H1 (cell line): ENCODE measurements at regions not wholly inside any gene's neighbourhood (a gene's known extent, or its start where the extent isn't known, plus 50 kb on each side); places are given as distances from the start of the nearest gene placed in this dataset.

Experiments used
- CHD1 ChIP-seq: IDR thresholded peaks from 2 replicates; pipeline ENCODE4 v1.6.1; 2012; ENCODE audit warnings: low read depth, low read length, improper control_type of control experiment
- CTBP2 ChIP-seq: IDR thresholded peaks from 2 replicates; pipeline ENCODE4 v1.7.0; 2011; ENCODE audit warnings: borderline replicate concordance, mild to moderate bottlenecking, moderate library complexity, mixed read lengths, low read length; ENCODE audit not compliant: insufficient read depth, insufficient read length
- RFX5 ChIP-seq: IDR thresholded peaks from 2 replicates; pipeline ENCODE4 v1.6.1; 2011; ENCODE audit warnings: low read depth, low read length, improper control_type of control experiment, borderline replicate concordance
- SP1 ChIP-seq: IDR thresholded peaks from 2 replicates; pipeline ENCODE4 v1.6.1; 2011; ENCODE audit warnings: low read depth, low read length
- SP4 ChIP-seq: IDR thresholded peaks from 2 replicates; pipeline ENCODE4 v1.6.1; 2012; ENCODE audit warnings: low read length, inconsistent platforms
- TEAD4 ChIP-seq: IDR thresholded peaks from 2 replicates; pipeline ENCODE4 v1.6.1; 2012; ENCODE audit warnings: low read depth, low read length, inconsistent platforms, mixed read lengths

DNA sequence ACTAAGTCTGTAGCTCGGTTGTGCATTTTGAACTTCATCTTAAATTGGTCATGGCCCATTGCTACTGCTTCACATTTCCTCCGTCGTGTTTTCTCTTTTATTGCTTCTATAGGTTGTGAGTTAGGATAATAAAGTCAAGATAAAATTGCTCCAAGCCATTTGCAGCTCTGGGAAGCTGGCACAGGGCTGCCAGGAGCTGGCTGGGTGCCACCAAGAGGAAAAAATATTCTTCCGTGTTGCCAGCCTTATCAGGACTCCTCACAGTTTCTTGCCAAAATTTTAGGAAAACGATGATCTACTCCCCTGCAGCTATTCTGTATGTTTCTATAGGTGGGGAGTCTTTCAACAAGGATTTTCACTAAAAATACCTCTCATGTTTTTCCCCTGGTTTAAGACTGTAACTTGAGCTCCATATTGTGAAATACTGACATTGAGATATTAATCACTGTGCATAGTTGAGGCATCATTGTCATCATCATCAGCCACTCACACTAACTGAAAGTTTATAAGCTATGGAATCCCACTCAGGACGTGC lies 55.4 kb upstream of the PIAS1 start (continued):
- TF ChIP-seq RFX5 (no peak), TEAD4 (no peak), CTBP2 (no peak), SP4 (no peak), SP1 (no peak), CHD1 (no peak)
- TF ChIP-seq, all 59 proteins: peak for 0
